ENCODE measurements at regions not wholly inside any gene's neighbourhood (a gene's known extent, or its start where the extent isn't known, plus 50 kb on each side); places are given as distances from the start of the nearest gene placed in this dataset.

GRCh38 chr4:81577392-81577791 is 105.7 kb upstream of the RASGEF1B start:
- TF ChIP-seq, protein P1, sequence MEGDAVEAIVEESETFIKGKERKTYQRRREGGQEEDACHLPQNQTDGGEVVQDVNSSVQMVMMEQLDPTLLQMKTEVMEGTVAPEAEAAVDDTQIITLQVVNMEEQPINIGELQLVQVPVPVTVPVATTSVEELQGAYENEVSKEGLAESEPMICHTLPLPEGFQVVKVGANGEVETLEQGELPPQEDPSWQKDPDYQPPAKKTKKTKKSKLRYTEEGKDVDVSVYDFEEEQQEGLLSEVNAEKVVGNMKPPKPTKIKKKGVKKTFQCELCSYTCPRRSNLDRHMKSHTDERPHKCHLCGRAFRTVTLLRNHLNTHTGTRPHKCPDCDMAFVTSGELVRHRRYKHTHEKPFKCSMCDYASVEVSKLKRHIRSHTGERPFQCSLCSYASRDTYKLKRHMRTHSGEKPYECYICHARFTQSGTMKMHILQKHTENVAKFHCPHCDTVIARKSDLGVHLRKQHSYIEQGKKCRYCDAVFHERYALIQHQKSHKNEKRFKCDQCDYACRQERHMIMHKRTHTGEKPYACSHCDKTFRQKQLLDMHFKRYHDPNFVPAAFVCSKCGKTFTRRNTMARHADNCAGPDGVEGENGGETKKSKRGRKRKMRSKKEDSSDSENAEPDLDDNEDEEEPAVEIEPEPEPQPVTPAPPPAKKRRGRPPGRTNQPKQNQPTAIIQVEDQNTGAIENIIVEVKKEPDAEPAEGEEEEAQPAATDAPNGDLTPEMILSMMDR (IDR thresholded peaks at IDR 0.05): no peak
- TF ChIP-seq POLR2A (IDR thresholded peaks at IDR 0.05): no peak

All from esophagus squamous epithelium (tissue), 4 donors.